G401.6 (cell line): ENCODE measurements at regions not wholly inside any gene's neighbourhood (a gene's known extent, or its start where the extent isn't known, plus 50 kb on each side); places are given as distances from the start of the nearest gene placed in this dataset.
"Not testable (repeated sequence)": the region's sequence is repeated elsewhere in the genome, so short reads cannot be mapped to it uniquely, and the experiment has no call there.

Source experiments
- FAIRE-seq: peaks from 2 replicates; lab custom pipeline; 2012; peaks lifted over from hg19 to GRCh38; lab: Jason Lieb, UNC

DNA sequence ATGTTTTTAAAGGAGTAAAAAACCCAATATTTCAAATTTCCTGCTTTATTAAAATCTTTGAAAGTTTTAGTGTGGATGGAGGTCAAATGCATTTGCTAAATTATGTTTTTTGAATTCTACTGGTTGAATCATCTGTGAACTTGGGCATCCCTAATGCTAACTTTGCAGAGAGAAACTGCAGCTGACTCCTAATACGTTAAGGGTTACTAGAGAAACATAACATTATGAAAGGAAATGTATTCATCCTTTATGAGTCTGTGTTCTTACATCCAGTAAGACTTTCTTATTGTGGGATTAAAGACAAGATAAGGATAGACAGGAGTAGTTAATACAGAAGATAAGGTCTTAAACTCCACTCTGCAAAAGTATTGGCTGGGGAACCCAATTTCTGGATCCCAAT lies 140.6 kb downstream of the FAM124B start:
- no peak for FAIRE-seq

DNA sequence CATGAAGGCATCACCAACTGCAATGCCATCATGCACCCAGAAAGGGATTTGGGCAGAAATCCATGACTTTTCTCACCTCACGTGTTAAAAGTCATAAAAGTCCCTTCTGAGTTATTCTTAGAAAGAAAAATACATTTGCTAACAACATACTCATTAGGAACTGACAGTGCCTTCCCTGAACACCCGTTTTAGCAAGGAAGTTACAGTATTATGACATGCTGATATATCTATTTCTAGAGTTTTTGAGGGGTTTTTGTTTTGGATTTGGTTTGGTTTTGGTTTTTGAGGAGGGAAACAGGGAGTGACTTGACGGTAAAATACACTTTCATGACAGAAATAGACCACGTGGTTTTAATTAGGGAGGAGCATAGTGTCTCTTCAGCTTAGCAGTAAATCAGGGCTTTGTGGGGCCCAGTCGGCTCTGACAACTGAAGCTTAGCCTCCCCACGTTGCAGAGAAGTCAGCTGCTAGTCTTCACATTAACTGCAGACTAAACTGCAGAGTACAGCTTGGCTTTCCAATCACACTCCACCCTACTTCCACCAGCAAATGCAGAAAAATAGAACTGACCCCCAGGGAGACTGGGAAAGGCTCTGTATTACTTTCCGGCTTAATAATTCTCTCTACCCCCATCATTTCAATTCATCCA lies 141.4 kb downstream of the FAM124B start:
- FAIRE-seq = no peak

DNA sequence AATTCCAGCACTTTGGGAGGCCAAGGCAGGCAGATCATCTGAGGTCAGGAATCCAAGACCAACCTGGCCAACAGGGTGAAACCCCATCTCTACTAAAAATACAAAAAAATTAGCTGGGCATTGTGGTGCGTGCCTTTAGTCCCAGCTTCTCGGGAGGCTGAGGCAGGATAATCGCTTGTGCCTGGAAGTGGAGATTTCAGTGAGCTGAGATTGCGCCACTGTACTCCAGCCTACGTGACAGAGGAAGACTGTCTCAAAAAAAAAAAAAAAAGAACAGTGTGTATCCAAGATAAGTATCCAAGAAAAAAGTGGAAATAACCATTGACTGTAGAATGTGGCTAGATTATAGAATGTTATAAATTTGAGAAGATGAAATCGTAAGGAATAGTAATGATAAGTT lies 142.1 kb downstream of the FAM124B start:
- FAIRE-seq = no peak

DNA sequence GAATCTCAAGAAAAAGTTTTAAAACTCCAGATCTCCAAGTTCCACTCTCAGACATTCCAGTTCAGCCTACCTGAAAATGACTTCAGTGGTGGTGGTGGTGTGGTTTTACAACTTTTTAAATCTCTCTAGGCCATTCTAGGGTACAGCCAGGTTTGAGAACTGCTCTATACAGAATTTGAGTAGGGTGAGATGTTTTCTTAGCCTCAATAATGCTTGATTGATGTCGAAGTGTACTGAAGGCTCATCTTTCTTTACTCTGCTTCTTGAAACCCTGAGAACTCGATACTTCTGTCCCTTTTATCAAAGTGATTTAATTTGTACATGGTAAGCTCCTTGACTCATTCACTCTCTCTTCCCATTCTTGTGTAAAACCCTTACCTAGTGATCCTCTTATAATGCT lies 143.8 kb downstream of the FAM124B start:
- no peak for FAIRE-seq

DNA sequence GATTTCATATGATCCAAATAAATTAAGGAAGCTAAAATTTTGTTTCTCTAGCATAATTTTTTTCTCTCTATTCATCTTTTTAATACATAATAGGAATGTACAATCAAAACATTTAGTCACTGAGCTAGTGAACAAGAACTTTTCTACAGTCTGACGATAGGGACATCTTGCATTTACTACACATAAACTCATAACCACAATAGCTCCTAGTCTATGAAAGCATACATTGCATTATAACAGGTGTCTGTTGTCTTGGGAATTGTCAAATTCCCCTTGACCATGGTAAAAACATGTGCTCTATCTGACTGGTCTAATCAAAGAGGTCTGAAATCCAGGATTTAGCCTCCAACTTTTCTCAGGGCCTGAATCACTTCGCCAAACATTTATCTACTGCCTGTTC lies 144.8 kb downstream of the FAM124B start:
- no peak for FAIRE-seq

- FAIRE-seq = no peak
Observed at GRCh38 chr2:224253464-224253863, 148.4 kb downstream of the FAM124B start.

DNA sequence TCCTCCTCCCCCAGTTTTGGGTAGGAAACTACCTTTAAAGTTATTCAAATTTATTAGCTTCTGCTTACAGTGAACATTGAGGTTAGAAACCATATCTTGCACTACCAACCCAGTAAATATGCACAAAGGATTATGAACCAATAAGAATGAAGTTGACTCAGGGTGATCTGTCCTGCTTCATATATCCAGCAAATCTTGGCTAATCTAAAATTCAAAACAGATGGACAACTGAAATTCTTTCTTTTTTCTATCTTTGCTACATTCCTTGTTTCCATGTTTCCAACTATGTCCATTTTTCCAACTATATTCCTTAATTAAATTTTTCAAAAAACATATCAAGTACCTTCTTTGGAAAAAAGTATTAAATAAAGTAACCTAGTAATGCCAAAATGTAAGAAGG lies 149.3 kb downstream of the FAM124B start:
- no peak for FAIRE-seq

DNA sequence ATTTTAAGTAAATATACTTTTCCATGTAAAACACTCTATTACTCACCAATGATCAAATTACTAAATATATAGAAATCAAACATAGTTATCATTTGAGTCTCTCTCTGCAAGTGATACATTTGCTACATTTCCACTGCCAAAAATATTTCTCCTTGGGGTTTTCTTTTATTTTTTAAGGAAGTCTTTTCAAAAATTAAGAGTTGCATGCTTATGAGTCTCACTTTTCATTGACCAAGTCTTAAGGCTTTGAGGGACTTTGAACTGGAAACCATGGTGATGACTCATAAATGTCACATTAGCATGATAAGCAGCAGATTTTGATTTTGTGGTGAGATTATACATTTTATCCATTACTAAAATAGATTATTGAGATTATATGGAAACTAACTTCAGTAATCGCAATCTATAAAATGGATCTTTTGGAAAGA lies 152.9 kb downstream of the FAM124B start:
- FAIRE-seq = no peak

GRCh38 chr2:224242561-224242960 lies 159.3 kb downstream of the FAM124B start:
- FAIRE-seq = no peak

GRCh38 chr2:224241812-224242211 lies 160.1 kb downstream of the FAM124B start:
- no peak for FAIRE-seq

DNA sequence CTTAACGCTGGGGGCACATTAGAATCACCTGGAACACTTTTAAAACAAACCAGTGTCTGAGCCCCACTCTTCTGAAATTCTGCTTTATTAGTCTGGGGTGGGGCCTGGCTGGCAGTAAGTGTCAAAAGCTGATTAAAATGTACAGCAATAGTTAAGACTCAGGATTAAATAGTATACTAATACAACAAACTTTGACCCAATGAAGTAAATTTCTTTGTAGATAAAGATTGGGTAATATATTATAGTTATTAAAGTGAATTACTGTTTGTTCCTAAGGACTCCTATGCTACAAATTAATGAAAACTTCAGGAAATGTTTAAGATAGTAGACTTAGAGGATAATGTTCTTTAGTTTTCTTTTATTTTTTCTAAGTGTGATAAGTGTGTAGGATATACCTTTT lies 160.9 kb downstream of the FAM124B start:
- no peak for FAIRE-seq

- no peak for FAIRE-seq
Observed at GRCh38 chr2:224223851-224224555, 177.9 kb downstream of the FAM124B start.

DNA sequence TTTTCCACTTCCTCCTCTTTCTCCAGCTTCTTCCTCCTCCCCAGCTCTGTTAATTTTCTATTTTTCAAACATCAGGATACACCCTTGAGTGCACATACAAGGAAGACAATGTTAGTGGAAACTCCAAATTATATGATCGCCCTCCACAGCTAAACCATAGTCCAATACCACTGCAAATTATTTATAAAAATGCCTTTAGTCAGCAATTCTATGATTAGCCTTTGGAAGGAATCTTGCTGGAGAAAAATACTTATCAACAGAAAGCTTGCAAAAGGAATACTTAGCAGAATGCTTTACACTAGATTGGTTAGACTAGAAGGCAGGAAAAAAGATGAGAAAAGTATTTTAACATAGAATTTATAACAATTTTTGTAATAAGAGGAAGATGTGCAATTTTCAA lies 178.9 kb downstream of the FAM124B start:
- FAIRE-seq = no peak

GRCh38 chr2:224222291-224222690 lies 179.6 kb downstream of the FAM124B start:
- FAIRE-seq = no peak

DNA sequence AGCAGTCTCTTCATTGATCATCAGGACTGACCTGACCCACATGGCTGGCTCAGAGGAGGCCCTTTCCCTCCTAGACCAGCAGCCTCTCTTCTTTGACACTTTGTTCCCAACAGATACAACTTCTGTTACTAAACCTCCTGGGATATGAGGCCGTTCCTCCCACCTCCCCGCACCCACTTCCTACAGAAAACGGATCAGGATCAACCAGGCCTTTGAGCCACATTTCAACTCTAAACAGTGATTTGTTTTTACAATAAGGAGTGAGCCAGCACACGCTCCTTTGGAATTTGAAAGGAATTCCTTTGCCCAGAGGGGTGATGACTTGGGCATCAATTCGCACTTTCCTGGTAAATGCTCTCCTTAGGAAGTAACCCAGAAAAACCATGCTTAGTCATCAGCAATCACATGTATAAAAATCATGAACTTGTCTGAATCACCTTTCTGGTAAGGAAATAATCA lies 180.4 kb downstream of the FAM124B start:
- no peak for FAIRE-seq

DNA sequence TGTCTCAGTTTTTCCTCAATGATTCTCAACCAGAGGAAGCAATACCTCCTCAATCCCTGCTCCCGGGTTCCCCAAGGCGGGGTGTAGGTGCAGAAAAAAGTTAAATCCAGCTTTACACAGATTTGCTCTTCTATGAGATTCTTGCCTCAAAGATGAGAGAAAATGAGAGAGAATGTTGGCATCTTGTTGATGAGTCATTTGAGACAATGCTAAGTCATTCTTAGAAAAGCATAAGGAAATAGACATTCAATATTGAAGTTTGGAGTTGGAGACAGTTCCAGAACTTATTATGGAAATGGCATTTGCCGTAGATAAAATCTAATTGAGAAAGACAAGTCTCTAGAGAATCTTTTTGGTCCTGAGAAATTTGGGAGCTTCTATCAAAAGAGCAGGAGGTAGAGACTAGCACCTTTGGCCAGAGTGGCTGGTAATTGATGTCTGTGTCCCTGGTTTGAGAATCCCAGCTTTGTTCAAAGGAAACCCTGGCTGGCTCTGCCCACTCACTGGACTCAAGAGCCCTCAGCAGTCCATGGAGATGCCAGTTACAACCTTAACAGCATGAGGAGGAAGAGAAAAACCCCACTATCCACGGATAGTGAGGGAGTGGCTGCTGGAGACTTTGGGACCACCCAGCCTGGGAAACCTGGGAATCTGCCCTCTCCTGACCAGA lies 181.2 kb downstream of the FAM124B start:
- FAIRE-seq = no peak

DNA sequence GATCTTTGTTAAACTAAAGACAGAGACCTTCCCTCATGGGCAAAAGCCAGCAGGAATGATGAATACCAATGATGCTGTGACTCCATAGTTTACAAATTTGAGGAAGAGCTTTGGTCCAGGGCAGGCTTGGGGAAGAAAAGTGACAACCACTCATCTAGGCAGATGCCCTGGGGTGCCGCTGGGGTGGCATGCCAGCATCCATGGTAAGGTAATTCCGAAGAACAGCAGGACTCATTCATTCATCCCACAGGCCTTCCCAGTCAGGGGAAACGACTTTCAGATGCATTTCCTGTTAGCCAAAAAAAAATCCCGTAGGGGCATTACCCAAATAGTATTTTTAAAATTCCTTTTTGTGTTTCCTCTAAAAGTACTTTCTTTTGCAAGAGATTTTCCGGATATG lies 180.7 kb upstream of the SERPINE2 start:
- FAIRE-seq = no peak

DNA sequence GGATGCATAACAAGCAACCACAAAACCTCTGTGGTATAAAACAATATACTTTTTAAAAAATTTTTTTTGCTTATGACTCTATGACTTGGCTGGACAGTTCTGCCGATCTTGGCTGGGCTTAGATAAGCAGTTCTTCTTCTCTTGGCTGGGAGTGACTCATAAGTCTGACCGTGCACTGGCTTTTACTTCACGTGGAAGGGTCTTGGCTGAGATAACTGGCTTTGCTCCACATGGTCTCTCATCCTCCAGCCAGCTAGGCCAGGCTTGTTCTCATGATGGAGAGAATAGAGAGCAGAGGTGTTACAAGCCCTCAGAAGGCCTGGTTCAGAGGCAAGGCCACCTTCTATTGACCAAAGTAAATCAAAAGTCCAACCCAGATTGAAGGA lies 178.9 kb upstream of the SERPINE2 start:
- FAIRE-seq = no peak

GRCh38 chr2:224217233-224217961 lies 178.3 kb upstream of the SERPINE2 start:
- FAIRE-seq = no peak

DNA sequence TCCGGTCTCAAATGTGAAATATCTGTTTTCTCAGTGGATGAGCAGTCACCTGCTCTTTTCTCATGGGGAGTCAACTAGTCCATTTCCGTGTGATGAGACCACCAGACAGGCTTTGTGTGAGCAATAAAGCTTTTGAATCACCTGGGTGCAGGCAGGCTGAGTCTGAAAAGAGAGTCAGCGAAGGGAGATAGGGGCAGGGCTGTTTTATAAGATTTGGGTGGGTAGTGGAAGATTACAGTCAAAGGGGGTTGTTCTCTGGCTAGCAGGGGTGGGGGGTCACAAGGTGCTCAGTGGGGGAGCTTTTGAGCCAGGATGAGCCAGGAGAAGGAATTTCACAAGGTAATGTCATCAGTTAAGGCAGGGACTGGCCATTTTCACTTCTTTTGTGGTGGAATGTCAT lies 176.5 kb upstream of the SERPINE2 start:
- FAIRE-seq = not testable (repeated sequence)

GRCh38 chr2:224213396-224213795 lies 174.3 kb upstream of the SERPINE2 start:
- FAIRE-seq = no peak

DNA sequence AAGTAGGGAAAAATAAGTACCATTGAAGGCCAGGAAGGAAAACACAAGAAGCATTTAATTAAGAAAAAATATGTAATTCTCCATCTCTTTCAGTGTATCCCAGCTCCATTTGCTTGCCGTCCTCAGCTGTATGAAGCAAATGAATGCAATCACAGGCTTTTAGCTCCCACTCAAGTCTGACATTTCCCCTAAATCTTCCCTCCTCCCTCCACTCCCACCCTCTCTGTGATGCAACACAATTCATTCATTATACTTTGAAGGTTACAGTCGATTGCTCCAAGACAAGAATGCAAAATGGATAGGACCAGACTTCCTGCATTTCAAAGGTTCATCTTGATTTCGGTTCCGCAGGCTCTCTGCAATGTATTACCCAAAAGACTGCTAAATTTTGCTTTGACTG lies 172.7 kb upstream of the SERPINE2 start:
- FAIRE-seq = no peak

- FAIRE-seq = no peak
Observed at GRCh38 chr2:224211181-224211480, 172.0 kb upstream of the SERPINE2 start.
